ENCODE measurements at regions not wholly inside any gene's neighbourhood (a gene's known extent, or its start where the extent isn't known, plus 50 kb on each side); places are given as distances from the start of the nearest gene placed in this dataset.

DNA sequence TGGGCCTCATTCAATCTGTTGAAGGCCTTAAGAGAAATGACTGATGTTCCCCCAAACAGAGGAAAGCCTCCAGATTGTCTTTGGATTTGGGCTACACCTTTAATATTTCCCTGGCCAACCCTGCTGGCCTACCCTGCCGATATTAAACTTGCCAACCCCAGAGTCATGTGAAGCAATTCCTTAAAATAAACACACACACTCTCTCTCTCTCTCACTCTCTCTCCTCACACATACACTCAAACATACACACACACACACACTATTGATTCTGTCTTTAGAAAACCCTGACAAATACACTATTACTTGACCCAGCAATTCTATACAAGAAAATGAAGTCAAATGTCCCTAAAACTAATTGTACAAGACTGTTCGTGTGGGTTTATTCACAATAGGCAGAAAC is 109.9 kb upstream of the ST8SIA2 start:
- Histone ChIP-seq H3K27me3 (ENCODE audit: insufficient read depth, low read length) (no peaks in the 10 kb centered on the region), H3K4me2 (ENCODE audit: insufficient read depth, low read length) (no peak overlapping the region), H3K4me3 (ENCODE audit: insufficient read depth, low read length) (no peak overlapping the region), H4K20me1 (ENCODE audit: insufficient read depth, low read length) (no peaks in the 10 kb centered on the region), H3K36me3 (ENCODE audit: insufficient read depth, low read length) (no peaks in the 10 kb centered on the region), H3K4me1 (ENCODE audit: insufficient read depth, low read length) (no peaks in the 10 kb centered on the region), H2AFZ (ENCODE audit: low read length) (no peak overlapping the region), H3K27ac (ENCODE audit: low read depth, low read length) (no peak overlapping the region), H3K79me2 (ENCODE audit: insufficient read depth, low read length) (no peaks in the 10 kb centered on the region), H3K9me3 (ENCODE audit: low read depth, low read length) (no peaks in the 10 kb centered on the region)
- TF ChIP-seq, protein P1, sequence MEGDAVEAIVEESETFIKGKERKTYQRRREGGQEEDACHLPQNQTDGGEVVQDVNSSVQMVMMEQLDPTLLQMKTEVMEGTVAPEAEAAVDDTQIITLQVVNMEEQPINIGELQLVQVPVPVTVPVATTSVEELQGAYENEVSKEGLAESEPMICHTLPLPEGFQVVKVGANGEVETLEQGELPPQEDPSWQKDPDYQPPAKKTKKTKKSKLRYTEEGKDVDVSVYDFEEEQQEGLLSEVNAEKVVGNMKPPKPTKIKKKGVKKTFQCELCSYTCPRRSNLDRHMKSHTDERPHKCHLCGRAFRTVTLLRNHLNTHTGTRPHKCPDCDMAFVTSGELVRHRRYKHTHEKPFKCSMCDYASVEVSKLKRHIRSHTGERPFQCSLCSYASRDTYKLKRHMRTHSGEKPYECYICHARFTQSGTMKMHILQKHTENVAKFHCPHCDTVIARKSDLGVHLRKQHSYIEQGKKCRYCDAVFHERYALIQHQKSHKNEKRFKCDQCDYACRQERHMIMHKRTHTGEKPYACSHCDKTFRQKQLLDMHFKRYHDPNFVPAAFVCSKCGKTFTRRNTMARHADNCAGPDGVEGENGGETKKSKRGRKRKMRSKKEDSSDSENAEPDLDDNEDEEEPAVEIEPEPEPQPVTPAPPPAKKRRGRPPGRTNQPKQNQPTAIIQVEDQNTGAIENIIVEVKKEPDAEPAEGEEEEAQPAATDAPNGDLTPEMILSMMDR (IDR thresholded peaks at IDR 0.05; ENCODE audit: extremely low read depth, low read depth, low read length): no peak
- DNase-seq (ENCODE audit: insufficient read length, low spot score, missing footprints): no peak

DNA sequence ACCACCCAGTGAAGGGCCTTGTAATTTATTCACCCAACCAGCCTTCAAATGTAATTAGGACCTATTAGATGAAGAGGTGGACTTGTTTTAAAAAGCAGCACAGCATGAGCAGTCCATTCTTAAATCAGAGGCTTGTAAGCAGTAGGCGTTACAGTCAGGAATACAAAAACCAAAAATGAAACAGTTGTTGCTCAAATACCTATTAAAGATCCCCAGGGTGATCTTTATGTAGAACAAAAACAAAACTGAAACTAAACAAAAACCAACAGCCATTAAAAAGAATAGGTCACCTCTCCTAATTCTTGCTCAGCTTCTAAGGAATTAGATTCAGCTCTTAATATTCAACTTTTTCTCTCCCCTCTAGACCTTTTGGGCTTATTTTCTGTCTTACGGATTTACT is 104.9 kb upstream of the ST8SIA2 start:
- Histone ChIP-seq H3K36me3 (ENCODE audit: insufficient read depth, low read length) (no peaks in the 10 kb centered on the region), H4K20me1 (ENCODE audit: insufficient read depth, low read length) (no peaks in the 10 kb centered on the region), H3K9me3 (ENCODE audit: low read depth, low read length) (no peaks in the 10 kb centered on the region), H3K79me2 (ENCODE audit: insufficient read depth, low read length) (no peaks in the 10 kb centered on the region), H3K27me3 (ENCODE audit: insufficient read depth, low read length) (no peaks in the 10 kb centered on the region), H3K27ac (ENCODE audit: low read depth, low read length) (no peak overlapping the region), H3K4me3 (ENCODE audit: insufficient read depth, low read length) (no peak overlapping the region), H2AFZ (ENCODE audit: low read length) (no peak overlapping the region), H3K4me1 (ENCODE audit: insufficient read depth, low read length) (no peaks in the 10 kb centered on the region), H3K4me2 (ENCODE audit: insufficient read depth, low read length) (no peak overlapping the region)
- TF ChIP-seq, protein P1 (IDR thresholded peaks at IDR 0.05; ENCODE audit: extremely low read depth, low read depth, low read length): no peak
- DNase-seq (ENCODE audit: insufficient read length, low spot score, missing footprints): no peak

DNA sequence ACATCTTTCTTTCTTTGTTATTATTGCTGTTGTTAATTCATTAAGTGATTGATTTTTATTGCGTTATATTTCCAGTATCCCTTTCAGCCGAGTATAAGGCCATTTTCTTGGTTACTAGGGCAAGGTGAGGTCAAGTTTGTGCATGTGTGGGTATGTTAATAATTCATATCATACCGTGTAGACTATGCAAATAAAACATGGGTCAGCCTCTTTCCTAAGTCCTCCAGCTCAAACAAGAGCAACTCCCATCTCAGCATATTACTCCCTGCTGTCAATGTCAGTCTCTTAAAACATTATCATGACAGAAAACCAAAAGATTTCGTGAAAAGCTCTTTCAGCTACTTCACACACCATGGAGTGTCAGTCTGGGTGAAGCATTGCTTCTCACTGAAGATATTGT is 103.9 kb upstream of the ST8SIA2 start:
- no peaks in the 10 kb centered on the region for H4K20me1 ChIP-seq (ENCODE audit: insufficient read depth, low read length)
- H3K9me3 ChIP-seq (ENCODE audit: low read depth, low read length): no peaks in the 10 kb centered on the region
- H2AFZ ChIP-seq (ENCODE audit: low read length): no peak overlapping the region
- TF ChIP-seq, protein P1 (IDR thresholded peaks at IDR 0.05; ENCODE audit: extremely low read depth, low read depth, low read length): no peak
- H3K36me3 ChIP-seq (ENCODE audit: insufficient read depth, low read length): no peaks in the 10 kb centered on the region
- H3K4me1 ChIP-seq (ENCODE audit: insufficient read depth, low read length): no peaks in the 10 kb centered on the region
- H3K79me2 ChIP-seq (ENCODE audit: insufficient read depth, low read length): no peaks in the 10 kb centered on the region
- no peak overlapping the region for H3K4me3 ChIP-seq (ENCODE audit: insufficient read depth, low read length)
- DNase-seq (ENCODE audit: insufficient read length, low spot score, missing footprints): no peak
- no peaks in the 10 kb centered on the region for H3K27me3 ChIP-seq (ENCODE audit: insufficient read depth, low read length)
- no peak overlapping the region for H3K27ac ChIP-seq (ENCODE audit: low read depth, low read length)
- H3K4me2 ChIP-seq (ENCODE audit: insufficient read depth, low read length): no peak overlapping the region

GRCh38 chr15:92290359-92290992 is 103.2 kb upstream of the ST8SIA2 start:
- no peak for DNase-seq (ENCODE audit: insufficient read length, low spot score, missing footprints)
- no peaks in the 10 kb centered on the region for H3K79me2 ChIP-seq (ENCODE audit: insufficient read depth, low read length)
- no peaks in the 10 kb centered on the region for H4K20me1 ChIP-seq (ENCODE audit: insufficient read depth, low read length)
- no peaks in the 10 kb centered on the region for H3K36me3 ChIP-seq (ENCODE audit: insufficient read depth, low read length)
- TF ChIP-seq, protein P1 (IDR thresholded peaks at IDR 0.05; ENCODE audit: extremely low read depth, low read depth, low read length): no peak
- H3K9me3 ChIP-seq (ENCODE audit: low read depth, low read length): no peaks in the 10 kb centered on the region
- no peak overlapping the region for H2AFZ ChIP-seq (ENCODE audit: low read length)
- no peak overlapping the region for H3K4me3 ChIP-seq (ENCODE audit: insufficient read depth, low read length)
- no peaks in the 10 kb centered on the region for H3K27me3 ChIP-seq (ENCODE audit: insufficient read depth, low read length)
- H3K27ac ChIP-seq (ENCODE audit: low read depth, low read length): no peak overlapping the region
- no peaks in the 10 kb centered on the region for H3K4me1 ChIP-seq (ENCODE audit: insufficient read depth, low read length)
- no peak overlapping the region for H3K4me2 ChIP-seq (ENCODE audit: insufficient read depth, low read length)
